ENCODE measurements at regions not wholly inside any gene's neighbourhood (a gene's known extent, or its start where the extent isn't known, plus 50 kb on each side); places are given as distances from the start of the nearest gene placed in this dataset.

GRCh38 chr3:10651506-10651905 is 146.1 kb upstream of the ATP2B2 start:
- TF ChIP-seq CTCF (IDR thresholded peaks at IDR 0.05) (no peak), REST (IDR thresholded peaks at IDR 0.05; ENCODE audit: insufficient read depth in 1 of 2, low read depth in 2 of 2, low read length in 1 of 2) (no peak)
